Ureter (tissue), 1 donor: ENCODE measurements at regions not wholly inside any gene's neighbourhood (a gene's known extent, or its start where the extent isn't known, plus 50 kb on each side); places are given as distances from the start of the nearest gene placed in this dataset.
"Not testable (repeated sequence)": the region's sequence is repeated elsewhere in the genome, so short reads cannot be mapped to it uniquely, and the experiment has no call there.

Experiments
- DNase-seq: peaks from one replicate; pipeline ENCODE4 v3.0.0-alpha.2; 2020; ENCODE audit warnings: low spot score
- donor health status: DM: yes; HTN: yes; CAD: no.

GRCh38 chr13:44750630-44751029 lies 174.5 kb upstream of the TSC22D1 start:
- no peak for DNase-seq

- no peak for DNase-seq
These were observed 173.8 kb upstream of the TSC22D1 start for GRCh38 chr13:44749906-44750305.

GRCh38 chr13:44748439-44748838 lies 172.3 kb upstream of the TSC22D1 start:
- DNase-seq: no peak

GRCh38 chr13:44747179-44747578 lies 171.0 kb upstream of the TSC22D1 start:
- DNase-seq: no peak

- DNase-seq: no peak
These were observed 170.6 kb upstream of the TSC22D1 start for GRCh38 chr13:44746690-44747089.

GRCh38 chr13:44744880-44745633 lies 168.9 kb upstream of the TSC22D1 start:
- no peak for DNase-seq

- DNase-seq: no peak
These were observed 163.4 kb upstream of the TSC22D1 start for GRCh38 chr13:44739539-44739938.

GRCh38 chr13:44739120-44739519 lies 163.0 kb upstream of the TSC22D1 start:
- no peak for DNase-seq

GRCh38 chr13:44738463-44738862 lies 162.3 kb upstream of the TSC22D1 start:
- no peak for DNase-seq

- no peak for DNase-seq
These were observed 159.7 kb upstream of the TSC22D1 start for GRCh38 chr13:44735806-44736205.

- DNase-seq: no peak
These were observed 158.1 kb upstream of the TSC22D1 start for GRCh38 chr13:44734201-44734707.

GRCh38 chr13:44732503-44733098 lies 156.5 kb upstream of the TSC22D1 start:
- DNase-seq: no peak

GRCh38 chr13:44730851-44731250 lies 154.7 kb upstream of the TSC22D1 start:
- no peak for DNase-seq

- no peak for DNase-seq
These were observed 154.0 kb upstream of the TSC22D1 start for GRCh38 chr13:44730099-44730498.

- not testable (repeated sequence) for DNase-seq
These were observed 151.5 kb upstream of the TSC22D1 start for GRCh38 chr13:44727591-44727990.

GRCh38 chr13:44726778-44727177 lies 150.6 kb upstream of the TSC22D1 start:
- DNase-seq: no peak

- no peak for DNase-seq
These were observed 150.1 kb upstream of the TSC22D1 start for GRCh38 chr13:44726214-44726613.

GRCh38 chr13:44719857-44720671 lies 143.9 kb upstream of the TSC22D1 start:
- DNase-seq: no peak

GRCh38 chr13:44718467-44718866 lies 142.3 kb upstream of the TSC22D1 start:
- DNase-seq: no peak

- no peak for DNase-seq
These were observed 139.4 kb upstream of the TSC22D1 start for GRCh38 chr13:44715287-44716230.

- DNase-seq: no peak
These were observed 137.8 kb upstream of the TSC22D1 start for GRCh38 chr13:44713788-44714469.
